B cell (primary cell): ENCODE measurements at regions not wholly inside any gene's neighbourhood (a gene's known extent, or its start where the extent isn't known, plus 50 kb on each side); places are given as distances from the start of the nearest gene placed in this dataset.

Experiments used
- ATAC-seq: fragments of 200-7000 bp; cut with Tn5 transposase; one replicate; pipeline ENCODE4 v1.10.0; 2021; ENCODE audit warnings: low read depth, mild to moderate bottlenecking, moderate number of reproducible peaks, moderate library complexity
- CTCF ChIA-PET: fragments of 350-600 bp; sonication (Branson Sonifier 250); formaldehyde crosslinking; loops from one replicate; lab custom pipeline; 2021; ENCODE audit warnings: antibody characterized with exemption, inconsistent platforms; lab: Charles Lee
- POLR2A ChIA-PET: fragments of 350-600 bp; sonication (Branson Sonifier 250); formaldehyde crosslinking; loops from one replicate; lab custom pipeline; 2021; ENCODE audit warnings: antibody characterized with exemption; lab: Charles Lee
- DNase-seq: peaks from one replicate; pipeline ENCODE4 v3.0.0; 2013
- H2AFZ ChIP-seq: 2 replicates; pipeline ENCODE4 v1.6.1; 2012; ENCODE audit warnings: mild to moderate bottlenecking, low read depth, low read length; ENCODE audit not compliant: insufficient read depth, poor library complexity, severe bottlenecking
- H3K27ac ChIP-seq, 2 donors: 1 replicate in 1 of 2; 2 replicates in 1 of 2; pipeline ENCODE4 v1.5.1; 2012 to 2013; ENCODE audit warnings: low read length in 2 of 2, mild to moderate bottlenecking in 2 of 2, moderate library complexity in 1 of 2
- H3K27me3 ChIP-seq, 4 experiments: fragments of 200-600 bp in 1 of 4; sonication (generic) in 1 of 4; replicated peaks in 1 of 4; 1 replicate in 2 of 4; 2 replicates in 2 of 4; pipeline versions ENCODE4 v1.6.1 to v1.7.0; 2013 to 2016; ENCODE audit warnings: low read length in 3 of 4, mild to moderate bottlenecking in 2 of 4, mixed read lengths in 1 of 4, moderate library complexity in 1 of 4; ENCODE audit not compliant: insufficient read depth in 4 of 4, control insufficient read depth in 3 of 4; ENCODE audit errors: control extremely low read depth in 1 of 4
- H3K36me3 ChIP-seq, 2 experiments: replicated peaks in 1 of 2; 1 replicate in 1 of 2; 2 replicates in 1 of 2; pipeline versions ENCODE4 v1.6.1 to v1.7.1; 2013; ENCODE audit warnings: low read length in 1 of 2; ENCODE audit not compliant: insufficient read depth in 2 of 2, control insufficient read depth in 1 of 2; ENCODE audit errors: control extremely low read depth in 1 of 2, extremely low read depth in 1 of 2
- H3K4me1 ChIP-seq, 2 donors: fragments of 200-600 bp in 1 of 2; sonication (generic) in 1 of 2; 1 replicate in 1 of 2; 2 replicates in 1 of 2; pipeline versions ENCODE4 v1.5.1 to v1.6.1; 2013 to 2017; ENCODE audit warnings: low read length in 2 of 2; ENCODE audit not compliant: control insufficient read depth in 2 of 2, insufficient read depth in 2 of 2
- H3K4me2 ChIP-seq: replicated peaks from 2 replicates; pipeline ENCODE3; 2012; ENCODE audit warnings: mild to moderate bottlenecking, low read depth, low read length; ENCODE audit not compliant: poor library complexity, severe bottlenecking
- H3K4me3 ChIP-seq, 5 experiments: fragments of 200-600 bp in 1 of 5; sonication (generic) in 1 of 5; 1 replicate in 3 of 5; 2 replicates in 2 of 5; pipeline versions ENCODE4 v1.5.1 to v1.7.0; 2011 to 2016; ENCODE audit warnings: low read length in 4 of 5, mild to moderate bottlenecking in 4 of 5, low read depth in 2 of 5, control low read depth in 1 of 5, moderate library complexity in 1 of 5; ENCODE audit not compliant: insufficient read depth in 1 of 5; ENCODE audit errors: control extremely low read depth in 1 of 5, extremely low read depth in 1 of 5
- H3K79me2 ChIP-seq: fragments of 200-600 bp; sonication (generic); one replicate; pipeline ENCODE4 v1.6.0; 2016; ENCODE audit warnings: low read length; ENCODE audit not compliant: control insufficient read depth, insufficient read depth
- H3K9ac ChIP-seq: fragments of 200-600 bp; sonication (generic); 2 replicates; pipeline ENCODE4 v1.6.1; 2017; ENCODE audit warnings: mild to moderate bottlenecking, low read length, moderate library complexity
- H3K9me3 ChIP-seq, 3 donors: one replicate each; pipeline versions ENCODE4 v1.6.1 to v1.7.1; 2013; ENCODE audit warnings: low read length in 2 of 3; ENCODE audit not compliant: control insufficient read depth in 2 of 3, insufficient read depth in 1 of 3; ENCODE audit errors: control extremely low read depth in 1 of 3
- H4K20me1 ChIP-seq: 2 replicates; pipeline ENCODE4 v1.6.0; 2012; ENCODE audit warnings: mild to moderate bottlenecking, low read length; ENCODE audit not compliant: insufficient read depth, control insufficient read depth, poor library complexity, severe bottlenecking
- H3K27ac Mint-ChIP-seq: one replicate; pipeline ENCODE4 v1.8.0; 2021; ENCODE audit warnings: mixed read lengths
- H3K27me3 Mint-ChIP-seq: one replicate; pipeline ENCODE4 v1.8.0; 2021; ENCODE audit warnings: mixed read lengths
- H3K4me1 Mint-ChIP-seq: one replicate; pipeline ENCODE4 v1.8.0; 2021; ENCODE audit warnings: mixed read lengths
- H3K4me3 Mint-ChIP-seq: one replicate; pipeline ENCODE4 v1.8.0; 2021; ENCODE audit warnings: mixed read lengths
- H3K9me3 Mint-ChIP-seq: one replicate; pipeline ENCODE4 v1.8.0; 2022; ENCODE audit warnings: mixed read lengths; ENCODE audit not compliant: insufficient read depth
- EZH2 ChIP-seq: IDR thresholded peaks from 2 replicates; pipeline ENCODE4 v1.6.1; 2012; ENCODE audit warnings: borderline replicate concordance, low read depth, mild to moderate bottlenecking, moderate library complexity, low read length; ENCODE audit not compliant: insufficient read depth, poor library complexity, severe bottlenecking
- WGBS: methylation state at CpG from one replicate; pipeline ENCODE4 v1.1.5; 2013; ENCODE audit warnings: missing lambda C conversion rate; ENCODE audit not compliant: insufficient coverage; 5-methylcytosine and 5-hydroxymethylcytosine counted together
- intact Hi-C: fragments of 100-400 bp; cut with micrococcal nuclease; formaldehyde crosslinking; loops from one replicate; pipeline ENCODE4 v1.10.0; 2022
- TF ChIP-seq, protein P1 (sequence below): fragments of 200-600 bp; IDR thresholded peaks from one replicate; pipeline ENCODE4 v1.8.0; 2022; ENCODE audit warnings: antibody characterized with exemption, mild to moderate bottlenecking

- no peak overlapping the region for H3K27ac ChIP-seq
- H3K4me1 ChIP-seq, result peaks cover 4 to 7% of the 10 kb centered on the region in 2 donors
- DNase-seq (no peak), ATAC-seq (no peak)
- no peak overlapping the region for H2AFZ ChIP-seq
- H4K20me1 ChIP-seq, result no peaks in the 10 kb centered on the region
- Mint-ChIP-seq H3K27ac (no peak overlapping the region), H3K4me1 (peaks cover 7% of the 10 kb centered on the region), H3K27me3 (peaks cover 37% of the 10 kb centered on the region), H3K4me3 (no peak overlapping the region), H3K9me3 (no peaks in the 10 kb centered on the region)
- no peak overlapping the region for H3K4me2 ChIP-seq
- no peak overlapping the region for H3K9ac ChIP-seq
- CTCF ChIA-PET, result no interaction called here
- H3K79me2 ChIP-seq, result no peaks in the 10 kb centered on the region
- POLR2A ChIA-PET, result no interaction called here
- no peaks in the 10 kb centered on the region for H3K9me3 ChIP-seq
- no peaks in the 10 kb centered on the region for H3K36me3 ChIP-seq
- TF ChIP-seq, protein P1, sequence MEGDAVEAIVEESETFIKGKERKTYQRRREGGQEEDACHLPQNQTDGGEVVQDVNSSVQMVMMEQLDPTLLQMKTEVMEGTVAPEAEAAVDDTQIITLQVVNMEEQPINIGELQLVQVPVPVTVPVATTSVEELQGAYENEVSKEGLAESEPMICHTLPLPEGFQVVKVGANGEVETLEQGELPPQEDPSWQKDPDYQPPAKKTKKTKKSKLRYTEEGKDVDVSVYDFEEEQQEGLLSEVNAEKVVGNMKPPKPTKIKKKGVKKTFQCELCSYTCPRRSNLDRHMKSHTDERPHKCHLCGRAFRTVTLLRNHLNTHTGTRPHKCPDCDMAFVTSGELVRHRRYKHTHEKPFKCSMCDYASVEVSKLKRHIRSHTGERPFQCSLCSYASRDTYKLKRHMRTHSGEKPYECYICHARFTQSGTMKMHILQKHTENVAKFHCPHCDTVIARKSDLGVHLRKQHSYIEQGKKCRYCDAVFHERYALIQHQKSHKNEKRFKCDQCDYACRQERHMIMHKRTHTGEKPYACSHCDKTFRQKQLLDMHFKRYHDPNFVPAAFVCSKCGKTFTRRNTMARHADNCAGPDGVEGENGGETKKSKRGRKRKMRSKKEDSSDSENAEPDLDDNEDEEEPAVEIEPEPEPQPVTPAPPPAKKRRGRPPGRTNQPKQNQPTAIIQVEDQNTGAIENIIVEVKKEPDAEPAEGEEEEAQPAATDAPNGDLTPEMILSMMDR, result no peak
- TF ChIP-seq EZH2, result no peak
- H3K27me3 ChIP-seq, result peaks cover 0 to 12% (median 0%) of the 10 kb centered on the region in 4 experiments
- 92% methylated on average over 6 of the region's 7 CpGs for WGBS
- intact Hi-C loops, result no loop called here
- no peak overlapping the region for H3K4me3 ChIP-seq
Observed at GRCh38 chr2:126766969-126767296, 111.0 kb downstream of the GYPC start.

GRCh38 chr2:126769118-126769517 lies 113.2 kb downstream of the GYPC start:
- intact Hi-C loops, result no loop called here

More at GRCh38 chr2:126769118-126769517, 113.2 kb downstream of the GYPC start:
- no peaks in the 10 kb centered on the region for H3K36me3 ChIP-seq
- H3K4me1 ChIP-seq, result no peaks in the 10 kb centered on the region
- DNase-seq (no peak), ATAC-seq (no peak)
- no peaks in the 10 kb centered on the region for H4K20me1 ChIP-seq
- 69% methylated on average over 2 of the region's 3 CpGs for WGBS
- Mint-ChIP-seq H3K27ac (no peak overlapping the region), H3K4me3 (no peak overlapping the region), H3K27me3 (peaks cover 37% of the 10 kb centered on the region), H3K9me3 (no peaks in the 10 kb centered on the region), H3K4me1 (no peaks in the 10 kb centered on the region)
- no peaks in the 10 kb centered on the region for H3K9me3 ChIP-seq
- peaks cover 0 to 12% (median 0%) of the 10 kb centered on the region in 4 experiments for H3K27me3 ChIP-seq
- H3K9ac ChIP-seq, result no peak overlapping the region
- H3K27ac ChIP-seq, result no peak overlapping the region
- ChIA-PET CTCF (no interaction called here), POLR2A (no interaction called here)
- H3K79me2 ChIP-seq, result no peaks in the 10 kb centered on the region
- no peak overlapping the region for H2AFZ ChIP-seq
- no peak overlapping the region for H3K4me3 ChIP-seq
- no peak overlapping the region for H3K4me2 ChIP-seq
- TF ChIP-seq EZH2, result no peak
- TF ChIP-seq, protein P1, result no peak
